HG03280 (cell line): ENCODE measurements at regions not wholly inside any gene's neighbourhood (a gene's known extent, or its start where the extent isn't known, plus 50 kb on each side); places are given as distances from the start of the nearest gene placed in this dataset.
A peak's percentile ranks its signal among the peaks of the same experiment; 100 is the strongest.

Source experiments
- ATAC-seq: cut with Tn5 transposase; IDR thresholded peaks from one replicate; pipeline ENCODE4 v1.9.1; 2021; ENCODE audit warnings: mild to moderate bottlenecking, moderate library complexity; ENCODE audit not compliant: unreplicated experiment

DNA sequence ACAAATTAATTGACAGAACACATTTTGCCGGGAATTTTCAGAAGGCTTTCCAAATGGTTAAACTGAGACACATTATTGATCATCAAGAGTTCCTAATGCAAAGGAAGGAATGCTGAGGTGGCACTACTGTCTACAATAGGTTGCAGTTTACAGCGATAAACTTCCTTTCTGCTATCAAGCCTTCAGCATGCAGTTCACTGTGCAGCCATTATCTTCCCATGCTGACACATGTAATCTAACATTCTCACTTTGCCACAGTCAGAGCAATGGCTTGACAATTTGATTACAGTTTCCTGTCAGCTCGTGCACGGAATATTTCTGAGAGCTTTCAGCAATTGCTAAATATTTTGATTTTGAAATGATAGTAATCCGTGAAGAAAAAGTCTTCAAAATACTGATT, 166.9 kb upstream of the PRMT6 start:
- ATAC-seq = no peak

DNA sequence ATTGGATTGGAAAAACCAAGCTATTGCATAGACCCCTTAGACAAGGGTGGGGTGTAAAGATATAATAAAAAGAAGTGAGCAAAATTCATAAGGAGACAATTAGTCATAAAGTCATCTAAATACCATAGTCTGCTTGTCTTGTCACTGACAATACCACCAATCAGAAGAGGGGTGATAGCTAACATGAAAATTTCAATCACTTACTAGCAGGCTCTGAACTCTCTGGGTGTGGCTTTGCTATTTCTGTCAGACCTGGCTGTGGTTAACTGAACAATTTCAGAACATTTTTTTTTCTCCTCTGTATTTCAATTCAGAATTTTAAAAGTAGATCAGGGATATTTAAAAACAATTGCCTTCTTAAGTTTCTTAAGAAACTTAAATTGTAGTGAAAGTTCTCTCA, 158.5 kb upstream of the PRMT6 start:
- no peak for ATAC-seq

DNA sequence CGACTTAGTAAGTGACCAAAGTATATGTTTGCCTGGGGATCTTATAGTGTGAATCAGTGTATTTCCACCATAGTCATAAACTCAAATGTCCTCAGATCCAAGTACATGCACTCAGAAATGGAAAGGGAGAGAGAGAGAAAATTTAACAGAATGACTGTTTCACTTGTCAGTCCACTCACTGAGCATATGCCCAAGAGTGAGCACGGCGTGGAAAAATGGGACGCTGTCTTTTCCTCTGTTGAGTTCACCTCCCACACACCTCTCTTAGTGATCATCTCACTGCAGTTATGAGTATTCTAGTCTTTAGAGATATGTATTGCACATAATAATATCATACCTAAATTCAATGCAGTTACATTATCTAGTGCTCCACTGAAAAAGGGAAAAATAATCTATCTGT, 156.8 kb upstream of the PRMT6 start:
- ATAC-seq = no peak

DNA sequence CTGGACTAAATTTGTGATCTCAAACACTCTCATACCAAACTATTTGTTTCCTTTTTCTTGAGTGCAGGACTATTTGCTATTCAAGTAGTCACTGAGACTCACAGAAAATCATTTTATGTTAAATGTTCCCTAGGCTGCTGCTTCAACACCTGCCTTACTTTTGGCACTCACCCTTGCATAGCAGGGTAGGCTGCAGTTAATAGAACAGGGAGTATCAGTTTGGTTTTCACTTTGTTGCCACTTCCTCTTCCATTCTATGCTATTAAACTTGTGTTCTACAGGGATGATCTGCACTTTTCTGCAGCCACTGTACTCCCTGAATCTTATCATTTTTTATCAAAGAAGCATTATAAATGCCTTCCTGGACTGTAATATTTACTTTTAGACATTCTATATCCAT, 148.7 kb upstream of the PRMT6 start:
- peak; percentile 99 for ATAC-seq

DNA sequence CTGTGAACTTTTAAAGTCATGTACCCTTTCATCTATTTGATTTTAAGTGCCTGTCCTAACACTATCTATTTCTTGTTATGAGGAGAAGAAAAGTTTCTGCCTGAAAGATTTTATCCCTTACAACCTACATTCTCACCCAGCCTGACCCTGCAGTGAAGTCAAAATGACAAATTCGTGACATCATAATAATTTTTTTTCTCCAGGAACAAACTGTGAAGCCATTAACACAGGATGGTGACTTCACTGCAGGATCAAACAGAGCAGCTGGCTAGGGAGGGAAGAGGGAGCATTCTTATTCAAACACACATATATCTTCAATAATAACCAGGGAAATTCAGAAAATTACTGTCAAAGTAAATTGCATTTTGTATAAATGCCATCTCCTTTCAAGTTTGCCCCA, 147.8 kb upstream of the PRMT6 start:
- no peak for ATAC-seq

DNA sequence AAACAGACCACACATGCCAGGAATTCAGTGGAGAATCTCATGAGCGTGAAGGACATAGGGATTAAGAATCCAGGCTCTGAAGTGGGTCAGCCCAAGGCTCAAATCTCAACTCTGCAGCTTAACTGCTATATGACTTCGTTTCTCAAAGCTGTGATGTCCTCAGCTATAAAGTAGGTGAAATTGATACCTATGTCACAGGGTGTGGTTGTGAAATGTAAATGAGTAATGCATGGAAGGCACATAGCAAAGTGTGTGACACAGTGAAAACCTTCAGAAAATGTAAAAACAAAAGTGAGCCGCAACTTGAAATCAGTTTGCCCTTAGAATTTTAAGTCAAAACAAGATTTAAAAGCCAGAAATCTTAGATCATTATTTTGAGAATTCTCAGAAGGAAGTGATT, 145.7 kb upstream of the PRMT6 start:
- ATAC-seq = no peak

DNA sequence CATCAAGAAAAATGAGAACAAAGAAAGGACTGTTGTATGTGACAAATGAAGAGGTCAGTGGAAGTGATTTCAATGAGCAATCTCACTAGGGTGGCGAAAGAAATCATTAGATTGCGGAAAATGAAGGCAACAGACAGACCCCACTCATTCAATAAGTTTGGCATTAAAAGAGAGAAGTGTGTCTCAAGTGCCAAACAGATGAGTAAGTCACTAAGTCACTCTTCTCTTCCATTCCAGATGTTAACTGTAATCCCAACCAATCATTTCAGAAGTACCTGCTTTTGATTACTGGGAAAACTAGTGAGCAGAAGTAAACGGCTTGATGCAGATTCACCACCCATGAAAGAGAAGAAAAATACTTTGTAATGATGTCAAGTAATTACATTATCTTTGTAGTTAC, 144.3 kb upstream of the PRMT6 start:
- no peak for ATAC-seq

DNA sequence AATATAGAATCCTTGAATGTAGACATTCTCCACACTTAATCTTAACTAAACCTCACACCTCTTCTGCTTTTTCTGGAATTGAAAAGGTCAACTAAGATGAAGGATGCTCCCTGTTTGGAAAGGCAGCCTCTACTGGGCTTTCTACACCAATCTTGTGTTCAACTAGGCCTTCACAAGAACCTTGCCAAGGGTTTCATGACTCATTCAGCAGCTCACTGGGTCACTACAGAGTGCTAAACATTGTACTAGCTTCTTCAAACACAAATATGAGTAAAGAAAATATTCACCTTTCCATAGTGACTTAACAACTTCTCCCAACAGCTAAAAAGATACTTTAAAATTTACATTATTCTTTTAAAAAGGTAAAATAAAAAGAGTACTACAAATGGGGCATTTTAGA, 135.3 kb upstream of the PRMT6 start:
- no peak for ATAC-seq

DNA sequence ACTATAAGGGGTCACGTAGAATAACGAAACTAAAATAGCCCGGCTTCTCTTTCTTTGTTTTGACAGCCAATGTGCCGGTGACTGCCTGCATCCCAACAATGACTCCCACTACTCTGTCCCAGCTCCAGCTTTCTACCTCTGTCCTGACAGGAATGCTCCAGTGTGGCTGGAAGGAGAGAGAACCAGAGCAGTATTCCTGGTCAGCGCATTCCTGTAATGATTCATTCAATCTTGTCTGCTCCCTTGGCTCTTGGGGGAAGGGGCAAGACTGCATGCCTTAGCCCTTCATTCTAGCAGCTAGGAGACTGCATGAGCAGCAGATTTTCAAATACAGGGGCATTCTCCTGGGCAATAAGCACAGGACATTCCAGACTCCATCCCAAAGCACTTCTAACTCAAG, 132.1 kb upstream of the PRMT6 start:
- no peak for ATAC-seq

DNA sequence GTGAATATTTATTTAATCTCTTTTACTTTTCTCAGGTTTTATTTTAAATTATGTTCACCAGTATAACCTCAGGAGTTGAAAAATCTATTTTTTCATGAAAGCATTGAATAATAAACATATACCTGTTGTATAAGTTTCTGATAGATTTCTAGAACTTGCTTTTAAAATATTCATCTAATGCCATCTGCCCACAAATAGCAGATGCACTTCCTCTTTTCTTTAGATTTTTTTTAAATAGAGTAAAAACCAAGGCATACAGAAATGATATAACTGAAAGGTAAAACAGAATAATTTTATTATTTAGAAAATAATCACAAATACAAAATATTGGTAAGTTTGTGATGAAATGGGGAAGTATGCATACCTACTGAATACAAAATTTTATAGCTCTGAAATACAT, 130.7 kb upstream of the PRMT6 start:
- no peak for ATAC-seq

DNA sequence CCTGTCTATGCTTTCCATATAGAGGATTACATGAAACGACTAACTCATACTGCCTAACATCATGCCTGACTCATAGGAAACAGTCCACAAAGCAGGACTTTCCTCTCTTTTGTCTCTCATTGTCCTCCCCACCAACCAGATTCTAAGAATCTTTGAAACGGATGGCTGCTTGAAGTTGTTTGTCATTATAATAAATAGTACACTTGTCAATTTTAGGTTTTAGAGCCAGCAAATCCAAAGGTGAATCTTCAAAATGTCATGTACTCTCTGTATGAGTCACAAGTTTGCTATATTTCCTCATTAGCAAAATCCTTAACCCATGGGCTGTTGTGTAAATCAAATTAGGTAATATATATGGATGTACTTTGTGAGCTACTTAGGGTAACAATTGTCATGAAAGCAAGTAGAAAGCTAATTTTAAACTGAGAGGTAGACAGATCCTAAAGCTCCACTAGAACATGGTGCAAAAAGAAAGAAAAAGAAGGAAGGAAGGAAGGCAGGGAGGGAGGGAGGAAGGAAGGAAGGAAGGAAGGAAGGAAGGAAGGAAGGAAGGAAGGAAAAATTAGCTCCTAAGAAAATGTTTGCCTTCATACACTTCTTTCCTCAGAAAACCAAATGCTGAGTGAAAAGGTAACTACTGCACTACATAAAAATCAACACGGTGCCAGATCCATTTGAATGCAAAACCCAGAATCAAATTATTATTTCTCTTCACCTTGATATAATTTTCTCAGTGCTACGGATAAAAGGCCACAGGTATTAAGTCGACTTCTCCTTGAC, 129.5 kb upstream of the PRMT6 start:
- no peak for ATAC-seq

DNA sequence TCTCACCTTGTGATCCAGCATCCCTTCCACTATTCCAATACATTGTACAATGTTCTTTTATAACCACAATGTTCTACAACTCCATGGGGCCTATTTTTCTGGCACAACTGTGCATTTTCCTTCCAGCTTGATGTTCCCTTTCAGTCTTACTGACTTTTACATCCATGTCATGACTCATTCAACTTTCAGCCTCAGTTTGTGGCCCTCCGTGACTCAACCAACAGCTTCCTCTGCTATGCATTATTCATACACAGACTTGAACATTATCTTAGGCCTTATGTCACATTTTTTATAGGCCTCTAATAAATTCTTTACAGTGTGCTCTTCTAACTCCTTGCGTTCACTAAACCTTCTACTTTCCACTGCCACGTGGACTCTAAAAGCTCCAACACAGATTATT, 119.4 kb upstream of the PRMT6 start:
- no peak for ATAC-seq

DNA sequence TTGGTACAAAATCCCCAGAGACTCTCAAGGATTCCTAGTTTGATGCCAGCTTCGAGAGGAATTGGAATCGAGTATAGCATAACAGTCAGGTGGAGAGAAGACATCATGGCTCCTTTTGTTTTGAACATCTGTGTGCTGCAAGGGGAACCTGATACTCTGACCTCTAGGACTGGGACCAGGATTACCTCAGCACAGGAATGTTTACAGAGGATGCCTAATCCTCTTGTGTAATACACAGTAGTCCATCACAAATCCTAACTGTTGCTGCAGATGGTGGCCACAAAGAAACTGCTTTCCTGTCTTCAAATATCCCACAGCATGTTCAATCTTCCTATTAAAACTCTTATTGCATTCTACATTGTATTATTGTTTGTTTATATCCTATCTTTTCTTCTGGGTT, 111.8 kb upstream of the PRMT6 start:
- ATAC-seq = no peak

DNA sequence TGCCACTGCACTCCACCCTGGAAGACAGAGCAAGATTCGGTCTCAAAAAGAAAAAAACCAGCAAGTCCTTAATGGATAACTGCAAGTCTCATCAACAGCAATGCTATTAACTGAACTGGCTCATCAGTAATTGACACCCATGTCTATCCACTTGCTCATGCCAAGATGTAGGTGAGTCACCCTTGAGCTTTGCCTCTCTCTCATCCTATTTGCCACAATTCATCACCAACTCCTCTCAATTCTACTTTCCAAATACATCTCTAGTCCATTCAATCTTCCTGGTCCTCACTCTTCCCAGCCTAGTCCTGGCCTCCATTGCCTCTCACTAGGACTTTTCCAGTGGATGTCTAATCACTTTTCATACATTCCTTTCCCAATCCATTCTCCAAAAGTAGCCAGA, 103.7 kb upstream of the PRMT6 start:
- no peak for ATAC-seq

DNA sequence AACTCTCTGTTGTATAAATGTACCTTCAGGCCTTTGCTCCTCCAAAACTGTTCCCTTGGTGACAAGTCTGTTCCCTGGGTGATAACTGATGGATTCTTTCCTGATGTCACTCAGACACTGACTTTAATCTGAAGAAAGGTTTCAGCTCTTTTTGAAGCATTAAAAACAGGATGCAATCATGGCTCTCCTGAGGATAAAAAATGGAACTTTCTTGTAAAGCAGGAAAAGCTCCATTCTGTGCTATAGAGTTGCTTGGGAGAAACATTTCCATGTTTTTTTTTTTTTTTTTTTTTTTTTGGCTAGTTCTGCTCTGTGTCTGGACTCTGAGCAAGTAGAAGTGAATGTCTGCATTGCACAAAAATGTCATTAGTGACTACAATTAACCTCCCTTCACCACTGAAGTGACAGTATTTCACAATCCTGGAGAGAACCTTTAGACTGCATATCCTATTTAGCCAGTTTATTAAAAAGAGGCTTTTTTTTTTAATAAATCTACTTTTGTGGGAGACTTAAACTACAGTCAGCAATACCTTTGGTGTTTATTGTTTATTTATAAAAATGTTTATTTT, 101.7 kb upstream of the PRMT6 start:
- no peak for ATAC-seq

DNA sequence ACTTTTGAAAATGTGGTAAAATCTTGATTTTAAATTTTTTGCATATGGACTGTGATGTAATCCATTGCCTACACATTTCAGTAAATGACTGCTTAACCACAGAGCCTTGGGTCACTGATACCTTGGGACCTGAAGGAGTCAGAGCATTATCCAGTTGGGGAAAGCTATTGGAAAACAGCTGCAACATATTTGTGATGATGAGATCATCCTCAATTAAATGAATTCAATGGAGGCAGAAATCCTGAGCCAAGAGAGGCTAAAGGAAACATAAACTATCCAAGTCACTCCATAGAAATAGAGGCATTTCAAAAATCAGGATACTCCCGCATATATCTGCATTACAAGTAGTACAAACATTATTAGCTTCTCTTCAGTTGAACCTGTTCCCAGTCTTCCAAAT, 99.8 kb upstream of the PRMT6 start:
- ATAC-seq = no peak

DNA sequence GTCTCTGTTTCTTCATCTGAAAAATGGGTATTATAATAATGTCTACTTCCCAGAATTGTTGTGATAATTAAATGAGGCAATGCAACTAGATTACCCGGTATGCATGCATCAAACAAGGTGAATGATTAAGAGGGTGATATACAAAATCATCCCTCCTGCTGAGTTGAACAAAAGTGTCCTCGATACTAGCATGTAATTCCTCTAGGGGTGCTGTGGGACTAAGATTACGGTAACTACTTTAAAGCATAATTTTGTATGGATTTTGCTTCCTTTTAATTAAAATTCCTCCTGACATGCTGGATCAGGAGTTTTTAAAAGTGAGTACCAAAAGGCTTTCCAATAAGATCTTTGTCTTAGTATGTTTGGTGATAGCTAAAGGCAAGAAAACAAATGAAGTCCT, 98.7 kb upstream of the PRMT6 start:
- ATAC-seq = no peak

DNA sequence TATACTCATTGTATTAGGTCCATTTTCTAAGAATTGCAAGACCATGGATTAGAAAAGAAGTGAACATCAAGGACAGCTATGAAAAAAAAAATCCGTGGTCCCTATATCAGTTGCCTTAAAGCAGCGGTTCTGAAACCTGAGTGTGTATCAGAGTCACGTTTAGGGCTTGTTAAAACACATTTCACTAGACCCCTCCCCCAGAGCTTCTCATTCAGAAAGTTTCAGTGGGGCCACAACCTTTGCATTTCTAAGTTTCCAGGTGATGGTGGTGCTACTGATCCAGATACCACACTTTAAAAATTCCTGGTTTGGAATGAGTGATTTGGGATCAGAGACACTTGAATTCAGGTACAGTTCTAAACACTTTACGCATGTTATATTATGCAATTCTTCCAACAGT, 96.1 kb upstream of the PRMT6 start:
- no peak for ATAC-seq

DNA sequence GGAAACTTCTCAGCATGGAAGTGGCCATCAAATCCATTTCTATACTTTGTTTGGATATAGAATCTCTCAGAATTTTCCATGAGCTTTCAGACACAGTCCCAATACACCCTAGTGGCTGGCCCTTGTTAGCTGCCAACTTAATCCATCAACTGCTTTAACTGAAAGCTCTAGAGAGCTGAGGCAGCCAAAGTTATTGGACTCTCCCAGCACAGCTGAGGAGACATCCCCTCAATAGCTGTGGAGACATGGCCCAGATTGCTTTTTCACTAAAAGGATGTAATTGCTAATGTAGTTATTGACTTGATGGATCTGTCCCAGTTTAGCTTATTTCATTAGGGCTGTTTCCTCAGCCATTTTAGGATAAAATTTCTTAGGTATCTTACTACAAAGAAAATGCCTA, 94.8 kb upstream of the PRMT6 start:
- no peak for ATAC-seq

DNA sequence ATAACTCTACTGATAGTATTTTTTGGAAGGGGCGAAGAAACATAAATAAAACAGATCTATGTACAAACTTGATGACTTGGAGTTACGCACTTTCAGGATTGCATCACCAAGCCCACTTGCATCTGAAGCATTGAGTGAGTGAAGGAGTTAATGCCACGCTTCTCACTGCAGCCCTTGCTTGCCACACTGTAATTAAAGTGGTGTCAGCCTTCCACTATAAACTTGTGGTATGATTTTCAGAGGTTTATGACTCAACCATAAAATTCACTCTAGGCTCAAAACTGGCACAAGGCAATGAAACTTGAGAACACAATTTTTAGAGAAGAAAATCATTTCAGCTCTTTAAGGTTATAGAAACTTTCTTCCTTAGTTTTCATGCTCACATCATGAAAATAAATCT, 93.9 kb upstream of the PRMT6 start:
- ATAC-seq = no peak

DNA sequence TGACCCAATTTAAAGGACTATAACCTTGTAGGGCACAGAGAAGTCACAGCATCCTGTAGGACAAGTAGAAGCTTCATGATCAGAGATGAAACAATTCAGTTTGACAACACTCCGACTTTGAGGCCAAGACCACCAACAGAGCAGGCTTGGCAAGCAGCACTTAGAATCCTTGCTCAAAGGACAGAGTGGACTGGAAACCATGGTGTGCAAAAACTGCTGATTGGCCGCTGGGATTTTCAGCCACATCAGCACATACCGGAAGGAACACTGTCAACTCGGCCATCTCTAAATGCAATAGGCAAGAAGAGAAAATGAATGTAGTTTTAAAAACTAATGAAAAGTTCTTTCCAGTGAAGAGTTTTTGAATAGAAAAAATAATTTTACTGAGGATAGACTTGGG, 92.0 kb upstream of the PRMT6 start:
- ATAC-seq = no peak

DNA sequence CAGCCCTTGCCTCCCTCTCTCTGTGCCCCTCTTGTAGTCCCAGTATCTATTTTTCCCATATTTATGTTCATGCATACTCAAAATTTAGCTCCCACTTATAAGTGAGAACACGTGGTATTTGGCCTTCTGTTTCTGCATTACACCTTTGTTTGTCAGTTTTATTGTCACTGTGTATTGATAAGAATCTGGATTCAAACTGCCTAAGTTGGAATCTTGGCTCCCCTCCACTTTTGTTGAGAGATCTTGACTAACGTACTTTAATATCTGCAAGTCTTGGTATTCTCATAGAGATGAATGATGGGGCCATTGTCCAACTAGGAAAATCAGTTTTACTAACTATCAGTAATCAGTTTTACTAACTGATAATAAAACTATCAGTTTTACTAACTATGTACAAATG, 87.8 kb upstream of the PRMT6 start:
- ATAC-seq = no peak

DNA sequence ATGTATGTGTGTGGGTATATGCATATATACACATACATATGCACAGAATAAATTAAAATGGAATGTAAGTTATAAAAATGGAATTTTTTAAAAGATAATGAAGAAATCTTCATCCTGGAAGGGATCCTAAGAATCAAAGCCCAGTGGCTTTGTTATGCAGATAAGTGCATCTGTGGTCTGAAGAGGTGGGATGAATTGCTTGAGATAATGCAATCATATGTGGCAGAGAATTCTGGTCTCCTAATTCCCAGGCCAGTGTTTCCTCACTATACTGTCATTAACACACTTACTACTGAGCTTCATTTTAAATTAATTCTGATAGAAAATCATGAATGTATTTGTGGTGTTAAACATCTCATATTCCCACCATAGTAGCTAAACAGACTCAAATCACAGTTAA, 86.7 kb upstream of the PRMT6 start:
- no peak for ATAC-seq
